SK-N-SH (cell line): ENCODE measurements at regions not wholly inside any gene's neighbourhood (a gene's known extent, or its start where the extent isn't known, plus 50 kb on each side); places are given as distances from the start of the nearest gene placed in this dataset.

Source experiments
- CTCF ChIA-PET: fragments of 300-600, 350-600 bp; formaldehyde crosslinking; extraction: SDS; loops from one replicate; lab custom pipeline; 2021; lab: Yijun Ruan, JAX
- POLR2A ChIA-PET: fragments of 350-600 bp; sonication (Branson Sonifier 250); formaldehyde crosslinking; extraction: SDS; loops from one replicate; lab custom pipeline; 2020; ENCODE audit warnings: antibody characterized with exemption, inconsistent platforms; lab: Yijun Ruan, JAX
- DNase-seq: peaks from one replicate; pipeline ENCODE4 v3.0.0; 2012
- H2AFZ ChIP-seq: fragments of 200-600 bp; sonication (generic); 2 replicates; pipeline ENCODE4 v1.8.1; 2016; ENCODE audit warnings: antibody characterized with exemption, mild to moderate bottlenecking, low read depth
- H3F3A ChIP-seq: fragments of 200-600 bp; sonication (generic); replicated peaks from 2 replicates; pipeline ENCODE3; 2016; ENCODE audit warnings: antibody characterized with exemption, mild to moderate bottlenecking; ENCODE audit not compliant: insufficient read depth
- H3K27ac ChIP-seq, 2 experiments: fragments of 200-500 bp in 1 of 2; fragments of 200-600 bp in 1 of 2; sonication (Bioruptor generic) in 1 of 2; sonication (generic), shearing (Covaris generic) in 1 of 2; 2 replicates each; pipeline versions ENCODE4 v1.5.1 to v1.6.1; 2014 to 2016; ENCODE audit warnings: low read depth in 2 of 2, inconsistent platforms in 1 of 2, low read length in 1 of 2, mild to moderate bottlenecking in 1 of 2, mixed read lengths in 1 of 2
- H3K27me3 ChIP-seq: fragments of 200-600 bp; sonication (generic), shearing (Covaris generic); 2 replicates; pipeline ENCODE4 v1.6.1; 2016; ENCODE audit warnings: mixed run types; ENCODE audit not compliant: insufficient read depth
- H3K36me3 ChIP-seq, 2 experiments: fragments of 200-500 bp in 1 of 2; fragments of 200-600 bp in 1 of 2; sonication (Bioruptor generic) in 1 of 2; sonication (generic) in 1 of 2; replicated peaks in 1 of 2; 2 replicates each; pipeline versions ENCODE3 to v1.5.1; 2014 to 2016; ENCODE audit warnings: low read length in 1 of 2, mild to moderate bottlenecking in 1 of 2; ENCODE audit not compliant: insufficient read depth in 2 of 2, control insufficient read depth in 1 of 2
- H3K4me1 ChIP-seq, 2 experiments: fragments of 200-500 bp in 1 of 2; fragments of 200-600 bp in 1 of 2; sonication (Bioruptor generic) in 1 of 2; sonication (generic), shearing (Covaris generic) in 1 of 2; 2 replicates each; pipeline versions ENCODE4 v1.5.1 to v1.6.1; 2014 to 2016; ENCODE audit warnings: low read depth in 1 of 2, low read length in 1 of 2, mixed run types in 1 of 2; ENCODE audit not compliant: insufficient read depth in 2 of 2, control insufficient read depth in 1 of 2
- H3K4me2 ChIP-seq: fragments of 200-600 bp; sonication (generic), shearing (Covaris generic); 2 replicates; pipeline ENCODE4 v1.6.1; 2017; ENCODE audit warnings: mixed run types
- H3K4me3 ChIP-seq, 2 experiments: fragments of 200-500 bp in 1 of 2; fragments of 200-600 bp in 1 of 2; sonication (Bioruptor generic) in 1 of 2; sonication (generic), shearing (Covaris generic) in 1 of 2; 2 replicates each; pipeline versions ENCODE4 v1.5.1 to v1.8.1; 2014 to 2016; ENCODE audit warnings: low read depth in 2 of 2, inconsistent platforms in 1 of 2, low read length in 1 of 2, mild to moderate bottlenecking in 1 of 2, mixed read lengths in 1 of 2, moderate library complexity in 1 of 2
- H3K79me2 ChIP-seq: fragments of 200-600 bp; sonication (generic); 2 replicates; pipeline ENCODE4 v1.8.1; 2017; ENCODE audit warnings: mild to moderate bottlenecking; ENCODE audit not compliant: insufficient read depth
- H3K9ac ChIP-seq: fragments of 200-600 bp; sonication (generic); 2 replicates; pipeline ENCODE4 v1.6.1; 2017; ENCODE audit warnings: mixed run types
- H3K9me2 ChIP-seq: fragments of 200-600 bp; sonication (generic); 2 replicates; pipeline ENCODE4 v1.6.1; 2017; ENCODE audit warnings: mixed run types
- H3K9me3 ChIP-seq: fragments of 200-600 bp; sonication (generic); 2 replicates; pipeline ENCODE4 v1.6.1; 2017; ENCODE audit warnings: mixed run types, mild to moderate bottlenecking, moderate library complexity
- H4K20me1 ChIP-seq: fragments of 200-600 bp; sonication (generic); 2 replicates; pipeline ENCODE4 v1.6.1; 2017; ENCODE audit warnings: mild to moderate bottlenecking, mixed run types; ENCODE audit not compliant: insufficient read depth
- CTCF ChIP-seq: fragments of 200-600 bp; sonication (generic); IDR thresholded peaks from 2 replicates; pipeline ENCODE4 v1.6.1; 2017; ENCODE audit warnings: antibody characterized with exemption, mild to moderate bottlenecking, moderate library complexity
- EZH2phosphoT487 ChIP-seq: fragments of 200-600 bp; sonication (generic); IDR thresholded peaks from 2 replicates; pipeline ENCODE4 v1.6.1; 2017; ENCODE audit warnings: low read depth, mixed run types, mild to moderate bottlenecking, antibody characterized with exemption, moderate library complexity, borderline replicate concordance
- FOSL2 ChIP-seq: IDR thresholded peaks from 2 replicates; pipeline ENCODE4 v1.4.0; 2012; ENCODE audit warnings: low read depth, mild to moderate bottlenecking, moderate library complexity, borderline replicate concordance
- FOXJ3 ChIP-seq: sonication (generic); formaldehyde crosslinking; IDR thresholded peaks from 2 replicates; pipeline ENCODE4 v1.5.1; 2020; ENCODE audit warnings: mild to moderate bottlenecking, missing genetic modification reagents
- FOXM1 ChIP-seq: IDR thresholded peaks from 2 replicates; pipeline ENCODE4 v1.4.0; 2012; ENCODE audit warnings: low read depth, mild to moderate bottlenecking
- GABPA ChIP-seq: IDR thresholded peaks from 2 replicates; pipeline ENCODE4 v1.4.0; 2012; ENCODE audit warnings: low read depth, mild to moderate bottlenecking
- GATA2 ChIP-seq: sonication (generic); formaldehyde crosslinking; IDR thresholded peaks from 2 replicates; pipeline ENCODE4 v1.5.0; 2020; ENCODE audit warnings: mild to moderate bottlenecking, missing genetic modification reagents
- IRF3 ChIP-seq: fragments of 150-350 bp; IDR thresholded peaks from 2 replicates; pipeline ENCODE4 v1.6.1; 2016; ENCODE audit warnings: mild to moderate bottlenecking, low read depth, low read length
- JUND ChIP-seq: IDR thresholded peaks from 2 replicates; pipeline ENCODE4 v1.4.0; 2012
- MEF2A ChIP-seq: IDR thresholded peaks from 2 replicates; pipeline ENCODE4 v1.4.0; 2012; ENCODE audit warnings: low read depth, borderline replicate concordance
- MXI1 ChIP-seq: IDR thresholded peaks from 2 replicates; pipeline ENCODE4 v1.6.1; 2012; ENCODE audit warnings: mild to moderate bottlenecking, low read depth, low read length, improper control_type of control experiment
- NRF1 ChIP-seq: IDR thresholded peaks from 2 replicates; pipeline ENCODE4 v1.6.1; 2012; ENCODE audit warnings: low read depth, mild to moderate bottlenecking, low read length
- PBX3 ChIP-seq: IDR thresholded peaks from 2 replicates; pipeline ENCODE4; 2012
- POLR2AphosphoS5 ChIP-seq: IDR thresholded peaks from 2 replicates; pipeline ENCODE4 v1.6.1; 2012; ENCODE audit warnings: low read depth, low read length
- RCOR1 ChIP-seq: fragments of 150-350 bp; IDR thresholded peaks from 2 replicates; pipeline ENCODE4 v1.6.1; 2017; ENCODE audit warnings: antibody characterized with exemption, low read length
- REST ChIP-seq: IDR thresholded peaks from 2 replicates; pipeline ENCODE4 v1.6.1; 2012; ENCODE audit warnings: mild to moderate bottlenecking, low read depth, low read length, moderate library complexity
- RFX5 ChIP-seq: IDR thresholded peaks from 2 replicates; pipeline ENCODE4 v1.6.1; 2012; ENCODE audit warnings: mild to moderate bottlenecking, improper control_type of control experiment, low read length
- SMC3 ChIP-seq: IDR thresholded peaks from 2 replicates; pipeline ENCODE4 v1.6.1; 2012; ENCODE audit warnings: low read depth, low read length, improper control_type of control experiment
- TAF1 ChIP-seq: IDR thresholded peaks from 2 replicates; pipeline ENCODE4 v1.6.1; 2012; ENCODE audit warnings: low read depth, mild to moderate bottlenecking, low read length, moderate library complexity, borderline replicate concordance
- USF1 ChIP-seq: IDR thresholded peaks from 2 replicates; pipeline ENCODE4 v1.4.0; 2012; ENCODE audit warnings: low read depth, borderline replicate concordance
- USF2 ChIP-seq: fragments of 150-350 bp; IDR thresholded peaks from 2 replicates; pipeline ENCODE4 v1.6.1; 2017; ENCODE audit warnings: antibody characterized with exemption, low read length, low read depth, borderline replicate concordance
- YY1 ChIP-seq: IDR thresholded peaks from 2 replicates; pipeline ENCODE4 v1.4.0; 2012; ENCODE audit warnings: low read depth, mild to moderate bottlenecking
- WGBS: methylation state at CpG from one replicate; pipeline ENCODE4 v1.1.6; 2017; ENCODE audit warnings: low lambda C conversion rate; 5-methylcytosine and 5-hydroxymethylcytosine counted together

- TF ChIP-seq EZH2phosphoT487, result no peak
- no peak for TF ChIP-seq NRF1
- TF ChIP-seq RFX5, result no peak
- TF ChIP-seq USF2, result no peak
- no peak for TF ChIP-seq YY1
- no peak for TF ChIP-seq JUND
- no peak for TF ChIP-seq SMC3
These were observed 547.6 kb downstream of the CPS1 start (continued) for GRCh38 chr2:211103989-211104388.

GRCh38 chr2:211113334-211114175, 557.2 kb downstream of the CPS1 start:
- H3K9ac ChIP-seq, result no peak overlapping the region
- H2AFZ ChIP-seq, result no peak overlapping the region
- no peak overlapping the region for H3K27ac ChIP-seq
- CTCF ChIA-PET, result no interaction called here
- H3K4me3 ChIP-seq, result no peak overlapping the region
- no peaks in the 10 kb centered on the region for H3K4me1 ChIP-seq
- H3K9me3 ChIP-seq, result no peaks in the 10 kb centered on the region
- H4K20me1 ChIP-seq, result no peaks in the 10 kb centered on the region
- no peaks in the 10 kb centered on the region for H3F3A ChIP-seq
- no peak for DNase-seq
- no peaks in the 10 kb centered on the region for H3K9me2 ChIP-seq
- no peaks in the 10 kb centered on the region for H3K36me3 ChIP-seq
- WGBS, result 44% methylated on average over 3 of the region's 3 CpGs
- TF ChIP-seq POLR2AphosphoS5, result no peak
- TF ChIP-seq RCOR1, result no peak
- no peak for TF ChIP-seq FOSL2
- no peak for TF ChIP-seq PBX3
- no peak for TF ChIP-seq USF1
- no peak for TF ChIP-seq FOXJ3
- no peak for TF ChIP-seq REST
- TF ChIP-seq YY1, result no peak
- no peak for TF ChIP-seq FOXM1
- TF ChIP-seq TAF1, result no peak
- no peak for TF ChIP-seq MEF2A
- no peak for TF ChIP-seq CTCF
- no peak for TF ChIP-seq IRF3
- no peak for TF ChIP-seq GATA2 (CRISPR knock-in tag)
- no peak for TF ChIP-seq MXI1
- no peak for TF ChIP-seq EZH2phosphoT487
- TF ChIP-seq GABPA, result no peak
- TF ChIP-seq SMC3, result no peak
- no peaks in the 10 kb centered on the region for H3K27me3 ChIP-seq
- H3K79me2 ChIP-seq, result no peaks in the 10 kb centered on the region
- POLR2A ChIA-PET, result no interaction called here
- no peak overlapping the region for H3K4me2 ChIP-seq
